Adipocyte (in vitro differentiated cells): ENCODE measurements at regions not wholly inside any gene's neighbourhood (a gene's known extent, or its start where the extent isn't known, plus 50 kb on each side); places are given as distances from the start of the nearest gene placed in this dataset.

Source experiments
- DNase-seq: peaks from one replicate; pipeline ENCODE4 v3.0.0-alpha.2; 2015; ENCODE audit warnings: low read depth
- H3K27me3 ChIP-seq: replicated peaks from 2 replicates; pipeline ENCODE4 v1.7.0; 2013; ENCODE audit warnings: mild to moderate bottlenecking, low read length, moderate library complexity; ENCODE audit not compliant: control insufficient read depth, insufficient read depth
- H3K36me3 ChIP-seq: 2 replicates; pipeline ENCODE4 v1.7.0; 2013; ENCODE audit warnings: low read length, mild to moderate bottlenecking, moderate library complexity; ENCODE audit not compliant: control insufficient read depth, insufficient read depth, severe bottlenecking
- H3K4me1 ChIP-seq: 2 replicates; pipeline ENCODE4 v1.7.0; 2013; ENCODE audit warnings: mild to moderate bottlenecking, low read length, moderate library complexity; ENCODE audit not compliant: control insufficient read depth, insufficient read depth
- H3K4me3 ChIP-seq: 2 replicates; pipeline ENCODE4 v1.7.0; 2013; ENCODE audit warnings: mild to moderate bottlenecking, low read length, moderate library complexity
- H3K9ac ChIP-seq: 2 replicates; pipeline ENCODE4 v1.7.0; 2013; ENCODE audit warnings: mild to moderate bottlenecking, low read length, moderate library complexity
- H3K9me3 ChIP-seq: 2 replicates; pipeline ENCODE4 v1.7.0; 2013; ENCODE audit warnings: mild to moderate bottlenecking, low read length, moderate library complexity; ENCODE audit not compliant: control insufficient read depth

DNA sequence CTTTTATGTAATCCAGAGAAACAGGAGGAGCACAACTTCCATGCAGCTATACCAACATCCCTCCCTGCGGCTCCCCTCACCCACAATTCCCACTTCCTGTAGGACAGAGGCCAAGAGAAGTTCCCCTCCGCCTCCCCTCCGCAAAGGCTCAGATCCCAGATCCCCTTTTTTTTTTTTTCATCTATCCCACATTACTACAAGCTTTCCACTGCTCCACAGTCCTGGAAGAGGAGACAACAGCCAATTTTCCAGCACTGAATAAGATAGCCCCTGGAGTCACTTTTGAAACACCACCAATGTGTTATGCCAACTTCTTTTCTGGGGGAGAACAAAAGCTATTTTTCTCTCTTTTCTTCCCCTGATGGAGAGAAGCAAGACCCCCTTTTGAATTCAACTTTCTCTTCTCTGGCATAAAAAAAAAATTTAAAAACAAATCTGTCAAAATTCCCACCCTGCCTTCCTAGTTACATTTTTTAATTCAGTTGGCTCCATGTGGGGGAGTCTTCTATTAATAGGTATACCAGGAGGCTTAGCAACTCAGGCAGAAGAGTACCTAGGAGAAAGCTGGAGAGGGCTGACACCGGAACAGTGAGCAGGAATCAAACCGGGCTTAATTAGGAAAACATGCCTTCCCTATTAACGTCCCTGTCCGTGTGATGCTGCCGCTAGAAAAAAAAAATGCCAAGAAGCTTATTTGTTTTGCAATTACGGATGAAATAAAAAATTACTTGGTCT lies 543.4 kb downstream of the BUD13 start:
- DNase-seq, result no peak
- Histone ChIP-seq H3K36me3 (no peaks in the 10 kb centered on the region), H3K9me3 (peaks cover 10% of the 10 kb centered on the region), H3K4me1 (peaks cover 14% of the 10 kb centered on the region), H3K9ac (no peak overlapping the region), H3K4me3 (no peak overlapping the region), H3K27me3 (peaks cover 63% of the 10 kb centered on the region)

DNA sequence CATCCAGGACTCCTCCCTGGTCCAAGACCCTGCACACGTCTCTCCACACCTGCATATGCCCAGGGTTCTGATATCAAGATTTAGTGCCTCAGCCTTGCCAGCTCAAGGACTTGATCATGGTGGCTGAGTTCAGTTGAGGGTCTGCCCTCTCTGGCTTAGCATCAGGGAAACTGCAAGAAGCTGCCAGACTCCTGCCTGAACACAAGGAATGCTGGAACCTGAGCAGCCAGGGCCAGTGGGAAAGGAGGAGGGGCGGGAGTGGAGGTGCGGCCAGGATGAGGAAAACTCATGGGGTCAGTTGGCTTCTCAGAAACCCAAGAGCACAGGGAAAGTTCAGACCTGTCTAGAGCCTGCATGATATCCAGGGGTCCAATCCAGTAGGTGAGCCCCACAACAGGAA lies 546.1 kb downstream of the BUD13 start:
- H3K9me3 ChIP-seq, result peaks cover 10% of the 10 kb centered on the region
- H3K4me3 ChIP-seq, result no peak overlapping the region
- peaks cover 83% of the 10 kb centered on the region for H3K27me3 ChIP-seq
- H3K36me3 ChIP-seq, result no peaks in the 10 kb centered on the region
- no peak for DNase-seq
- H3K9ac ChIP-seq, result no peak overlapping the region
- peaks cover 3% of the 10 kb centered on the region for H3K4me1 ChIP-seq

DNA sequence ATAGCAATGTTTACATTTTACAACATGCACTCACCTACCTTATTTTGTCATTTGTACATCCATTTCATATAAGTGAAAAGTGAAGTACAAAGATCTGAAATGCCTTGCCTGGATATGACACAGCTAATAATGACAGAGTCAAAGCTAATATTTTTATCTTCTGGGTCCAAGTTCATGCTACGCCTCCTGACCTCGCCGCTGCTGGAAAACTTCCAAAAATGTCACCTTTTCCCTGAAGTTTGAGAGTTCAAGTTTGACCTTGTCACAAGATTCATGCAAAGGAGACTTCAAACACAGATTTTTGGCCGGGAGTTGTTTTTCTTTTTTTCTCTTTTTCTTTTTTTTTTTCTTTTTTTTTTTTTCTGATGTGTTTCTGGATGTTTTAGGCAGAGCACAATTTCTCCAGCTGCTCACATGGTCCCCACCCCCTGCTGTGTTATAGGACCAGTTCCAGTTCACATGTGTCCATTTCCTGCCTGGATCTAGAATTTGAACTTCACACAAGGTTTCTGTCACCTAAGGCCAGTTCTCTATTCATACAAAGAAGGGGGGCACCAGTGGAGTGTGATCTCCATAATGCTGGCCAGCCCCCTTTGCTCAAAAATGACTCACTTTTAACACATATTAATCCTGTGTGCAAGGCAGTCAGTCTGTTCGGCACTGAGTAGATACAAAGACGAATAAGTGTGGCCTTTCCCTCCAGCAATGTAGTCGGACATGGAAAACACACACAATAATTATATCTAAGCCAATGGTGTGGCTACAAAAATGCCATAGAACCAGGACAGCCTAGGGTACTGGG lies 546.8 kb downstream of the BUD13 start:
- Histone ChIP-seq H3K4me1 (peaks cover 3% of the 10 kb centered on the region), H3K27me3 (peaks cover 82% of the 10 kb centered on the region), H3K36me3 (no peaks in the 10 kb centered on the region), H3K9me3 (peaks cover 10% of the 10 kb centered on the region), H3K9ac (no peak overlapping the region), H3K4me3 (no peak overlapping the region)
- no peak for DNase-seq

DNA sequence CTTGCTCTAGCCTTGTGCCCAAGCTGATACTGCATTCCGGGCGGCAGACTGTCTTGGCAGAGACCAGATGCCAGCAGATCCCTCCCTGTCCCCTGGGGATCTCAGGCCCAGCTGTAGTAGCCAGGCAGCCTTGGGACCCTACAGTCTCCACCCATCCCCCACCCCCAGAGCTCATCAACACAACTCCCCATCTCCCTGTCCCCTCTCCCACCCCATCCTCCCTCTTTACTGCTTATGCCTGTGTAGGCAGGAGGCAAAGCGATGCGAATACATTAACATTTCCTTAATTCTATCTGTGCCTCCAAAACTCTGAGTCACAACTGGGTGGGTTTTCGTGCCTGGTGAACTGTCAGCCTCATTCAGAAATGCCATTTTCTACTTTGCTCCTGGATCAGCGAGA lies 547.6 kb downstream of the BUD13 start:
- Histone ChIP-seq H3K4me3 (no peak overlapping the region), H3K36me3 (no peaks in the 10 kb centered on the region), H3K27me3 (peaks cover 82% of the 10 kb centered on the region), H3K4me1 (peaks cover 3% of the 10 kb centered on the region), H3K9me3 (peaks cover 10% of the 10 kb centered on the region), H3K9ac (no peak overlapping the region)
- no peak for DNase-seq

DNA sequence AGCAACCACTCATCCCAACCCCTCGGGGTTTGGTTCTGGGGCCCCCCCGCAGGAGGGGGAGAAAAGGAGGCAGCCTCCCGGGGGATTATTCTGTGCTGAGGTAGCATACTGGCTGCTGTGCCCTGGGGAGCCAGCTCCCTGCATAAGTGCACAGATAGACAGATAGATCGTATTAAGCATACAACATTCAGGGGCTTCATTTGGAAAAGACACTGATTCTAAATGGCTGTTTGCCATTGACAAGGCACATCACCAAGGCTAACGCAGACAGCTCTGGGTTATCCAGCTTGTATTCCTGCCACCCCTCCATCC lies 547.9 kb downstream of the BUD13 start:
- DNase-seq, result no peak
- Histone ChIP-seq H3K27me3 (peaks cover 83% of the 10 kb centered on the region), H3K9me3 (peaks cover 10% of the 10 kb centered on the region), H3K9ac (no peak overlapping the region), H3K4me1 (peaks cover 3% of the 10 kb centered on the region), H3K4me3 (no peak overlapping the region), H3K36me3 (no peaks in the 10 kb centered on the region)

DNA sequence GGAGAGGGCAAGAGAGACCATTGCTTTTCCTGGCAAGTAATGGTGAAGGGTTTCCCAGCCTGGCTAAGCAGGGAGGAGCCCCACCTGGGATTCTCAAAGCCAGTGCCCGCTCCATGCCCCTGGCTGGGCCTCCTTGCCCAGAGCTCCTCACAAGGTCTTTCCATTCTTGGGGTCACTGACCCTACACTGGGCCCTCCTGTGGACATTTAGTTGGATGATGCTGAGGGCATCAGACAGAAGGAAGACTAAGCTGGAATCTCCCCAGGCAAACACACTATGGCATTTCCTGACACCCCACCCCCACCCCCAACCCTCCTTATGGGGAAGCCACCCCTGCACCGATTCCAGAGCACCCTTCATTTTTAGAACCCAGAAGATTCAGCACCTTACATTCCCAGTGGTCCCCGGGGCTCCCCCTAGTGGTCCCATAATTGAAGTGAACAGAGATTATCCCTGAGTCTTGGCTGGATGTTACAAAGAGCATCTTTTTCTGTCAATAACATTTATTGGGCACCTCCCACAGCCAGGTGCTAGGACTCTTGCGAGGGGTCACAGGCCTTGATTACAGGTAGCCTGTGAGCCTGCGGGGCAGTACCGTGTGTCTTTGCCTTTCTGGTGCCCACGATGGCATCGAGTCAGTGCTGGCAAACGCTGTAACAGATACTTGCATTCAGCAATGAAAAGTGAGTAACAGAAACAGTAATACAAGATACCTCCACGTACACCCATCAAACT lies 548.5 kb downstream of the BUD13 start:
- Histone ChIP-seq H3K36me3 (no peaks in the 10 kb centered on the region), H3K4me3 (no peak overlapping the region), H3K9me3 (peaks cover 10% of the 10 kb centered on the region), H3K27me3 (peaks cover 78% of the 10 kb centered on the region), H3K9ac (no peak overlapping the region), H3K4me1 (peaks cover 3% of the 10 kb centered on the region)
- peak; percentile 55 for DNase-seq

DNA sequence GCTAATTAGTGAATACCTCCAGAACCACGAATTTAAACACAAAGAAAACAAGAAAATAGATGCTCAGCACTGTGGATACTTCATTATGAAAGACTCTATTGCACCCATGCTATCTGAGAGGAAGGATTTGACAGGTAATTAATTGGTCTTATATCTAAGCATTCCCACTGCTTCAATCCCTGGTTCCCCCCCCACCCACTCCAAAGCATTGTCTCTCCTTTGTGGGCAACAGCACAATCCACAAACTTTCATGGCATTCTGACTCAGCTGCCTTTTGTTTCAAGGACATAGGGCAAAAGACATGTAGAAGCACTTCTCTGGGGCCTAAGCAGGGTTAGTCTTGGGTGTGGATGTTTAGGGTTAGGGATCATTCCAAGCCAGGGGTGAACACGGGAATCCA lies 551.4 kb downstream of the BUD13 start:
- no peak overlapping the region for H3K4me3 ChIP-seq
- H3K9me3 ChIP-seq, result peaks cover 2% of the 10 kb centered on the region
- peaks cover 3% of the 10 kb centered on the region for H3K4me1 ChIP-seq
- no peaks in the 10 kb centered on the region for H3K36me3 ChIP-seq
- H3K27me3 ChIP-seq, result peaks cover 61% of the 10 kb centered on the region
- no peak for DNase-seq
- no peak overlapping the region for H3K9ac ChIP-seq

DNA sequence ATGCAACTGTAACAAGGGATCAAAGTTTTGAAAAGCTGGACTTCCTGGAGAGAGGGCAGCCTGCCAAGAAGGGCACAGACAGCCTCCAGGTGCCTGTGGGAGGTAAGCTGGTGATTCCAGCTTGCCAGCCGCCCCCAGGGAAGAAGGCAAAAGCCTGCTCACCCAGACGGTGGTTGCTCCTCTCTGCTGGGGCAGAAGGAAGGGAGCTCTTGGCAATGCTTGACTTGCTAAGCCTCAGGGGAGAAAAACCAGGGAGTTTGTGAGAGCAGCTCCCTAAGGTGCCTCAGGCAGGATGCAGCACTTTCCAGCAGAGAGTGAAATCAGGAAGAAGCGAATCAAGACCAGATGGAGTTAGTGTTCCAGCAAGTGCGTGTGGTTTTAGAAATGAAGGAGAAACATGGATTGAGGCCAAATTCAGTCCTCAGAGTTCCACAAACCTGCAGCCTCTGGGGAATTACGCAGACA lies 553.6 kb downstream of the BUD13 start:
- H3K4me3 ChIP-seq, result no peak overlapping the region
- H3K27me3 ChIP-seq, result peaks cover 66% of the 10 kb centered on the region
- no peaks in the 10 kb centered on the region for H3K36me3 ChIP-seq
- H3K9ac ChIP-seq, result no peak overlapping the region
- H3K9me3 ChIP-seq, result peaks cover 2% of the 10 kb centered on the region
- DNase-seq, result no peak
- H3K4me1 ChIP-seq, result no peaks in the 10 kb centered on the region

DNA sequence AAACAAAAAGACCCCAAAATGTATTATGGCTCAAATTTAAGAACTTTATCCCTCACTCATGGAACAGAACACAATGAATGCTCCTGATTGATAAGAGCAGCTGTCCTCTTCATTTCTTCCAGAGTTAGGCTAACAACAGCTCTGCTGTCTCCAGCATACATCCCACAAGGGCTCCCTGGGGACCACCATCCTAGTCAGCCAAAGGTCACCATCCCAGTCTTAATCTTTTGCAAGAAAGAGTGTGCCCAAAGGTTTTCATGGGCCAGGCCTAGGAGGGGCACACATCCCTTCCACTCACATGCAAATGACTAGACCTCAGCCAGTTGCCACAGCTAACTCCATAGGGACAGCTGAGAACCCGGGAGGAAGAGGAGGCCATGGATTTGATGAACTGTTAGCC lies 555.3 kb downstream of the BUD13 start:
- Histone ChIP-seq H3K4me3 (no peak overlapping the region), H3K27me3 (peaks cover 52% of the 10 kb centered on the region)
- no peak for DNase-seq

DNA sequence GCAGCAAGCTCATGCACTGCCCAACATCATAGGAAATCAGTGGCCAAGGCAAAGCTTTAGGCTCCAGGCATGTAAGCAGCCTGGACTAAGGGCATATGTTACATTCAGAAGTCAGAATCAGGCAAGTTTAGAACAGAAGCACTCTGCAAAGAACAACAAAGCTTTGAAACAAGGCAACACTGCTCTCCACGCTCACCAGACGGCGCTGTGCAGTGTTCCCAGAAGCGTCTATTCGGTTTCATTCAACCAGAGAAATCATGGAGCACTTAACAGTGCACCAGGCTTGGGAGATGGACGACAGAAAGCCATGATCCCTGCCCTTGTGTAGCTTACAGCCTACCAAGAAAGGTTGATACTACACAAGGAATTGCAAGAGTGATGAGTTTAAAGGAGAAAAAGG lies 555.8 kb downstream of the BUD13 start:
- Histone ChIP-seq H3K36me3 (no peaks in the 10 kb centered on the region), H3K9ac (no peak overlapping the region), H3K4me3 (no peak overlapping the region), H3K4me1 (no peaks in the 10 kb centered on the region), H3K27me3 (peaks cover 48% of the 10 kb centered on the region), H3K9me3 (peaks cover 2% of the 10 kb centered on the region)
- peak; percentile 7 for DNase-seq

More for the DNA sequence above, 555.3 kb downstream of the BUD13 start:
- H3K9ac ChIP-seq, result no peak overlapping the region
- H3K4me1 ChIP-seq, result no peaks in the 10 kb centered on the region
- H3K36me3 ChIP-seq, result no peaks in the 10 kb centered on the region
- peaks cover 2% of the 10 kb centered on the region for H3K9me3 ChIP-seq

DNA sequence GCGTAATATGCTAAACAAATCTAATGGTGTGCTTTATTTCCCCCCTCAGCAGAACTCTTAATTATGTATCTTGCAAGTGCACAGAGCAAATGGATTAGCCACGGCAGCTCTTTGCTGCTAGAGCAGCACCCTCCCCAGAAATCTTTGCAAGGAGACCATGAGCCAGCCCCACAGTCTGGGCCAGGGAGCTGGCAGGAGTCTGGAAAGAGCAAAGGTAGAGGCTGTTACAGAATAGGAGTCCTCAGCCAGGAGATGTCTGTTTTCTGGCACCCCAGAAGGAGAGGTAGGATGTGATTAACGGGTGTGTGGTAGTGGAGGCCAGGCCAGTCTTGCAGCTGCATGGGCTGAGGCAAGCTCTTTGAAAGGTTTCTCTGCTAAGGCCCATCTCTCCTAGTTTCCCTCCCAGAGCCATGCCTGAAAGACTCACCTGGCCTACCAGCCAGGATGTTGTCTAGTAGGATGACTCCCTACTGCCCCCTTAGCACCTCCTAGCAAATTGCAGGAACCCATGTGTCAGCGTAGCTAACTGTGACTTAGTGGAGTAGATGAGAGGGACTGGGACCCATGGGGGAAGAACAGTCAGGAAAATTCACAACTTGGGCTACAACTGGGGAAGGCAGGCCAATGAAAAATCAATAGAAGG lies 557.2 kb downstream of the BUD13 start:
- Histone ChIP-seq H3K9ac (no peak overlapping the region), H3K27me3 (peaks cover 53% of the 10 kb centered on the region), H3K4me1 (no peaks in the 10 kb centered on the region), H3K4me3 (no peak overlapping the region), H3K36me3 (no peaks in the 10 kb centered on the region), H3K9me3 (peaks cover 2% of the 10 kb centered on the region)
- no peak for DNase-seq
